ENCODE measurements at regions not wholly inside any gene's neighbourhood (a gene's known extent, or its start where the extent isn't known, plus 50 kb on each side); places are given as distances from the start of the nearest gene placed in this dataset.
A peak's percentile ranks its signal among the peaks of the same experiment; 100 is the strongest.

DNA sequence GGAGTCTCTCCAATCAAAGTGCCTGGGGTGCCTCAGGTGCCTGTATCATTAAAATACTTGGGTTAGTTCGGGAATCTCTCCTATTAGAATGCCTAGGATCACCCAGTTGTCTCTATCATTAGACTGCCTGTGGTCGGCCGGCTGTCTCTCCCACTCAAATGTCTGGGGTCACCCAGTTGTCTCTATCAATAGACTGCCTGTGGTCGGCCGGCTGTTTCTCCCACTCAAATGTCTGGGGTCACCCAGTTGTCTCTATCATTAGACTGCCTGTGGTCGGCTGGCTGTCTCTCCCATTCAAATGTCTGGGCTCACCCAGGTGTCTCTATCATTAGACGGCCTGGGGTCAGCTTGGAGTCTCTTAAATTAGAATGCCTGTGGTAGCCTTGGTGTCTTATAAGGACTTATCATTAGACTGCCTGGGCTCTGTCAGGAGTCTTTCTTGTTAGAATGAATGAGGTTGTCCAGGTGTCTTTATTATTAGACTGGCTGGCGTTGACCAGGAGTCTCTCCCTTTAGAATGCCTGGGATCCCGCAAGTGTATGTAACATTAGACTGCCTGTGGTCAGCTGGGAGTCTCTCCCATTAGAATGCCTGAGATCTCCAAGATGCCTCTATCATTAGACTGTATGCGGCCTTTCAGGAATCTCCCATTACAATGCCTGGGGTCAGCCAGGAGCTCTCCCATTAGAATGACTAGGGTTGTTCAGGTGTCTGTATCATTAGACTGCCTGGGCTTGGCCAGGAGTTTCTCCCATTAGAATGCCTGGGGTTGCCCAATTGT is 1555.5 kb downstream of the UQCRFS1 start:
- no peaks in the 10 kb centered on the region; the same call in 1 of the 2 replicates for H3K9me3 ChIP-seq (ENCODE audit: insufficient read depth, low read depth)
- TF ChIP-seq EZH2 (IDR thresholded peaks at IDR 0.05; ENCODE audit: low read depth), result no peak
- no peak for DNase-seq
- ChIA-PET CTCF (no interaction called here), POLR2A (ENCODE audit: unreplicated experiment) (no interaction called here)
- no TSS peak for BruUV-seq (replicated peaks)
- no peaks in the 10 kb centered on the region for H3K79me2 ChIP-seq (ENCODE audit: low read depth)
- H3K36me3 ChIP-seq (ENCODE audit: low read depth), result no peaks in the 10 kb centered on the region
- H3K4me3 ChIP-seq, result no peak overlapping the region
- intact Hi-C loops (cut with micrococcal nuclease; ENCODE audit: unreplicated experiment), result no loop called here
- peaks cover 9% of the 10 kb centered on the region; the same call in 1 of the 2 replicates for H3K27me3 ChIP-seq (ENCODE audit: insufficient read depth, low read depth)
- no peak overlapping the region for H2AFZ ChIP-seq
- H3F3A ChIP-seq (ENCODE audit: insufficient read depth, low read depth), result no peaks in the 10 kb centered on the region
- no peaks in the 10 kb centered on the region for H3K4me1 ChIP-seq (replicated peaks; ENCODE audit: insufficient read depth)
- H3K4me2 ChIP-seq, result no peak overlapping the region
- no peaks in the 10 kb centered on the region for H3K9me2 ChIP-seq (ENCODE audit: insufficient read depth)
- no peaks in the 10 kb centered on the region for H4K20me1 ChIP-seq (ENCODE audit: insufficient read depth)
- H3K27ac ChIP-seq, result no peak overlapping the region

DNA sequence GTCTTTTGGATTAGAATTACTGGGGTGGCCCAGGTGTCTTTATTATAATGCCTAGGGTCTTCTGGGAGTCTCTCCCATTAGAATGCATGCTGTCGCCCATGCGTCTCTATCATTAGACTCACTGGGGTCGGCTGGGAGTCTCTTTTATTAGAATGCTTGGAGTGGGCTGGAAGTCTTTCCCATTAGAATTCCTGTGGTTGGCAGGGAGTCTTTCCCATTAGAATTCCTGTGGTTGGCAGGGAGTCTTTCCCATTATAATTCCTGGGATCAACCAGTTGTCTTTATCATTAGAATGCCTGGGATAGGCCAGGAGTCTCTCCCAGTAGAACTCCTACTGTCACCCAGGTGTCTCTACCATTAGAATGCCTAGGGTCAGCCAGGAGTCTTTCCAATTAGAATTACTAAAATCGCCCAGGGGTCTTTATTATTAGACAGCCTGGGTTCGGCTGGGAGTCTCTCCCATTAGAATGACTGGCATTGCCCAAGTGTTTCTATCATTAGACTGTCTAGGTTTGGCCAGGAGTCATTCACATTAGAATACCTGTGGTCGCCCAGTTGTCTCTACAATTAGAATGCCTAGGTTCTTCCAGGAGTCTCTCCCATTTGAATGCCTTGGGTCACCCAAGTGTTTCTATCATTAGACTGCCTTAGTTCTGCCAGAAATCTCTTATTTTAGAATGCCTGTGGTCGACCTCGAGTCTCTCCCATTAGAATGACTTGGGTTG is 1558.5 kb downstream of the UQCRFS1 start:
- Histone ChIP-seq H3K4me1 (replicated peaks; ENCODE audit: insufficient read depth) (no peaks in the 10 kb centered on the region), H3K36me3 (ENCODE audit: low read depth) (no peaks in the 10 kb centered on the region), H3F3A (ENCODE audit: insufficient read depth, low read depth) (no peaks in the 10 kb centered on the region), H3K27ac (no peak overlapping the region), H3K4me3 (no peak overlapping the region), H3K27me3 (ENCODE audit: insufficient read depth, low read depth) (peaks cover 9% of the 10 kb centered on the region; the same call in 1 of the 2 replicates), H2AFZ (no peak overlapping the region), H3K9me2 (ENCODE audit: insufficient read depth) (no peaks in the 10 kb centered on the region), H3K9me3 (ENCODE audit: insufficient read depth, low read depth) (no peaks in the 10 kb centered on the region; the same call in 1 of the 2 replicates), H4K20me1 (ENCODE audit: insufficient read depth) (no peaks in the 10 kb centered on the region), H3K4me2 (no peak overlapping the region), H3K79me2 (ENCODE audit: low read depth) (no peaks in the 10 kb centered on the region)
- intact Hi-C loops (cut with micrococcal nuclease; ENCODE audit: unreplicated experiment), result no loop called here
- CTCF ChIA-PET, result no interaction called here
- DNase-seq, result no peak
- POLR2A ChIA-PET (ENCODE audit: unreplicated experiment), result no interaction called here
- no TSS peak for BruUV-seq (replicated peaks)
- TF ChIP-seq, protein P1, sequence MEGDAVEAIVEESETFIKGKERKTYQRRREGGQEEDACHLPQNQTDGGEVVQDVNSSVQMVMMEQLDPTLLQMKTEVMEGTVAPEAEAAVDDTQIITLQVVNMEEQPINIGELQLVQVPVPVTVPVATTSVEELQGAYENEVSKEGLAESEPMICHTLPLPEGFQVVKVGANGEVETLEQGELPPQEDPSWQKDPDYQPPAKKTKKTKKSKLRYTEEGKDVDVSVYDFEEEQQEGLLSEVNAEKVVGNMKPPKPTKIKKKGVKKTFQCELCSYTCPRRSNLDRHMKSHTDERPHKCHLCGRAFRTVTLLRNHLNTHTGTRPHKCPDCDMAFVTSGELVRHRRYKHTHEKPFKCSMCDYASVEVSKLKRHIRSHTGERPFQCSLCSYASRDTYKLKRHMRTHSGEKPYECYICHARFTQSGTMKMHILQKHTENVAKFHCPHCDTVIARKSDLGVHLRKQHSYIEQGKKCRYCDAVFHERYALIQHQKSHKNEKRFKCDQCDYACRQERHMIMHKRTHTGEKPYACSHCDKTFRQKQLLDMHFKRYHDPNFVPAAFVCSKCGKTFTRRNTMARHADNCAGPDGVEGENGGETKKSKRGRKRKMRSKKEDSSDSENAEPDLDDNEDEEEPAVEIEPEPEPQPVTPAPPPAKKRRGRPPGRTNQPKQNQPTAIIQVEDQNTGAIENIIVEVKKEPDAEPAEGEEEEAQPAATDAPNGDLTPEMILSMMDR (conservative IDR thresholded peaks at IDR 0.05), result no peak
- TF ChIP-seq EZH2 (IDR thresholded peaks at IDR 0.05; ENCODE audit: low read depth), result no peak

DNA sequence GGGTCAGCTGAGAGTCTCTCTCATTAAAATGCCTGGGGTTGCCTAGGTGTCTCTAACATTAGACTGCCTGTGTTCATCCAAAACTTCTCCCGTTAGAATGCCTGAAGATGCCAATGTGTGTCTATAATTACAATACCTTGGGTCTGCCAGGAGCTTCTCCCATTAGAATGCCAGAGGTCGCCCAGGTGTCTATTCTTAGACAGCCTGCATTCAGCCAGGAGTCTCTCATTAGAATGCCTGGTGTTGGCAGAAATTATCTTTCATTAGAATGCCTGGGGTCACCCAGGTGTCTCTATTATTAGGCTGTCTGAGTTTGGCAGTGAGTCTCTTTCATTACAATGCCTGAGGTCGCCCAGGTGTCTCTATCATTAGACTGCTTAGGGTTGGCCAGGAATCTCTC is 1560.2 kb downstream of the UQCRFS1 start:
- TF ChIP-seq, protein P1 (conservative IDR thresholded peaks at IDR 0.05), result no peak
- TF ChIP-seq EZH2 (IDR thresholded peaks at IDR 0.05; ENCODE audit: low read depth), result no peak
- no peak overlapping the region for H3K4me2 ChIP-seq
- no peaks in the 10 kb centered on the region for H3K79me2 ChIP-seq (ENCODE audit: low read depth)
- H3K9me2 ChIP-seq (ENCODE audit: insufficient read depth), result no peaks in the 10 kb centered on the region
- H3K27ac ChIP-seq, result no peak overlapping the region
- ChIA-PET CTCF (no interaction called here), POLR2A (ENCODE audit: unreplicated experiment) (no interaction called here)
- intact Hi-C loops (cut with micrococcal nuclease; ENCODE audit: unreplicated experiment), result no loop called here
- no peaks in the 10 kb centered on the region for H3K9me3 ChIP-seq (ENCODE audit: insufficient read depth, low read depth)
- no peaks in the 10 kb centered on the region for H3K4me1 ChIP-seq (replicated peaks; ENCODE audit: insufficient read depth)
- H2AFZ ChIP-seq, result no peak overlapping the region
- peaks cover 9% of the 10 kb centered on the region for H3K27me3 ChIP-seq (ENCODE audit: insufficient read depth, low read depth)
- H3K4me3 ChIP-seq, result no peak overlapping the region
- DNase-seq, result peak in 1 of 2 experiments; percentile 20
- H4K20me1 ChIP-seq (ENCODE audit: insufficient read depth), result no peaks in the 10 kb centered on the region
- no peaks in the 10 kb centered on the region for H3F3A ChIP-seq (ENCODE audit: insufficient read depth, low read depth)
- H3K36me3 ChIP-seq (ENCODE audit: low read depth), result no peaks in the 10 kb centered on the region
- BruUV-seq (replicated peaks), result no TSS peak

Measured in PC-9 (cell line).